HG03575 (cell line): ENCODE measurements at regions not wholly inside any gene's neighbourhood (a gene's known extent, or its start where the extent isn't known, plus 50 kb on each side); places are given as distances from the start of the nearest gene placed in this dataset.
"Not testable (repeated sequence)": the region's sequence is repeated elsewhere in the genome, so short reads cannot be mapped to it uniquely, and the experiment has no call there.

Experiments
- ATAC-seq: cut with Tn5 transposase; IDR thresholded peaks from one replicate; pipeline ENCODE4 v1.9.1; 2021; ENCODE audit not compliant: unreplicated experiment, insufficient number of reproducible peaks, low FRiP score; ENCODE audit errors: extremely low read depth

DNA sequence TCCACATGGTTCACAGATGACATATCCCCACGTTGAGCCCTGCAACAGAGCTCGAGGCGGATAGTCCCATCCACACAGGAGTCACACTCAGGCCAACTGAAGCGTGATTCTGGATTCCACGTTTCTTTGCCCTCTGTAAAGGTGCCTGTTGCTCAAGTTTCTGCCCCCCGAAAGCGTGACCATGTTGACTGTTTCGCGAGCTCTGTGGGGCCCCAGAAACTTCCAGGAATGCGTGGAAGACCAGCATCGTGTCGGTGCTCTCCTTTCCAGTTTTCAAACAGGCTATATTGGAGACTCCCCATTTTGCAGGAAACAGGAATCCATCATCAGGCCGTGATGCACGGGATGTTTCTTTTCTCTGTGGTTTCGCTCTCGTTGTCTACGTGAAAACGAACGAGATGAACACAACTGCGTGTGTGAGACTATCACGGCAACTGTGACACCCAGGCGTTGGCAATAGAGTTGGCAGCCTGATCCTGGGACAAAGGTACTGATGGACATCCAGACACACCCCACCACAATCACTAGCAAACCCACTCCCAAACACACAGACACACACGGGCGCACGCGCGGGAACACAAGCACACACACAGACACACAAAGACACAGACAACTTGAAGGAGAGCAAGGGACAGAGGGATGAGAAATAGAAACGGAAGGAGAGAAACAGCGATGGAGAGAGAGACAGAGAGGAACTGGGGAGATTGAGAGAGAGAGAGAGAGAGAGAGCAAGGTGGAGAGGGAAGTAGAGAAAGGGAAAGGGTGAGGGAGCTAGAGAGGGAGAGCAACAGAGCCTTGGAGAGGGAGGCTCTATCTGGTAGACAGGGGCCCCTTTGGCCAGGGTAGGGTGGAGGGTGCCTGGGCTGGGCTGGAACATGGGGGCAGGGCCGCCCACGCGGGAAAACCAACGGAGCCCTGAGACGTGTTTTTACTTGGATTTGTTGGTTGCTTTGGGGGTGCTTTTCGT, 1609.3 kb downstream of the SPATA31A7 start:
- ATAC-seq: not testable (repeated sequence)

DNA sequence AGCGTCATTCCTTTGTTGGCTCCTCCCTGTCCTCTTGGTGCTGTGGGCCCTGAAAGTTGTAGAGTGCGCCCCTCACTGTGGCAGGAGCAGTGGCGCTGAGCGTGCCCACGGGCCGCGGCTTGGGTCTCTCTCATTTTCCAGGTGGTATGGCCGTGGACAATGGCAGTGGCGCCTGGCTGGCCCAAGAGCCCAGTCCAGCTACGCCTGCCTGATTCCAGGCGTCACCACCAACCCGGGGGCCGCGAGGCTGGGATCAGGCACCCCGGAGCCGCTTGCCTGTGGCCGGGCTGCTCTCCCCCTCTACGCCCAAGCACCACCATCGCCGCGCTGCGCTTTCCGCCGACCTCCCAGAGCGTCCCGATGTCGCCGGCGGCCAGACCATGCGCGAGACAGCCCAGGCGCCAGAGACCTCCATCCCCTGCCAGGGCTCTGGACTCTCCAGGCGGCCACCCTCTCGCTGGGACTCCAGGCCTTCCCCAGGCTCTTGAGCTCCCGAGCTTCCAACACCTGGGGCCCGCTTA, 1610.1 kb downstream of the SPATA31A7 start:
- not testable (repeated sequence) for ATAC-seq

DNA sequence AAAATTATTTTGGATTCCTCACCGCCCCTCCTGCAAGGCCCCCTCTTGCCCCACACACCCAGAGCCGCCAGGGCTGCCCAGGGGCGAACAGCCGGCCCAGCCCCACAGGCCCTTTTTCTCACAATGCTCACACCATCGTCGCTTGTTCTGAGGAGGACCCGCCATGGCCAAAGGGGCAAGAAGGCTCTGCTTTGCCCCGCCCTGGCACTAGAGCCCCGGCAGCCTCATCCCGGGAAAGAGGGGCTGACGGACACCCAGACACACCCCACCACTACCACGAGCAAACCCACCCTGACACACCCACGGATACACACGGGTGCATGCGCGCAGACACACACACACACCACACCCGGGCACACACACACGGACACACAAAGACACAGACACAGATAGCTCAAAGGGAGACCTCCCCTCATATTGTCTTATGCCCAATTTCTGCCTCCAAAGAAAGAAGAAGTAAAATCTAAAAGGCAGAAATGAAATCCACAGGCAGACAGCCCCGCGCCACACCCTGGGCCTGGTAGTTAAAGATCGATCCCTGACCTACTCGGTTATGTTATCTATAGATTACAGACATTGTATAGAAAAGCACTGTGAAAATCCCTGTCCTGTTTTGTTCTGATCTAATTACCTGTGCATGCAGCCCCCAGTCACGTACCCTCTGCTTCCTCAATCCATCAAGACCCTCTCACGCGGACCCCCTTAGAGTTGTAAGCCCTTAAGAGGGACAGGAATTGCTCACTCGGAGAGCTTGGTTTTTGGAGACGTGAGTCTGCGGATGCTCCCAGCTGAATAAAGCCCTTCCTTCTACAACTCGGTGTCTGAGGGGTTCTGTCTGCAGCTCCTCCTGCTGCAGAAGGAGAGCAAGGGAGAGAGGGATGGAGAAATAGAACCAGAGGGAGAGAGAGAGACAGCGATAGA, 1610.9 kb downstream of the SPATA31A7 start:
- not testable (repeated sequence) for ATAC-seq

DNA sequence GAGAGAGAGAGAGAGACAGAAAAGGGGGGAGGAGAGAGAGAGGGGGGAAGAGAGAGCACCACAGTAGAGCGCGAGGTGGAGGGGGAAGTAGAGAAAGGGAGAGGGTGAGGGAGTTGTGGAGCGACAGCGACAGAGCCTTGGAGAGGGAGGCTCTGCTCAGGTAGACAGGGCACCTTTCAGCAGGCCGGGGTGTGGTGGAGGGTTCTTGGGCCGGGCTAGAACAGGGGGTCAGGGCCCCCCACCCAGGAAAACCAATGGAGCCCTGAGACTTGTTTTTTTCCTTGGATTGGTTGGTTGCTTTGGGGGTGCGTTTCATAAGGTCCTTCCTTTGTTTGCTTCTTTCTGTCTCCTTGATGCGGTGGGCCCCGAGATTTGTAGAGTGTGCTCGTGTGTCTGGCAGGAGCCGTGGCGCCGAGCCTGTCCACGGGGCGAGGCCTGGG, 1611.6 kb downstream of the SPATA31A7 start:
- not testable (repeated sequence) for ATAC-seq

DNA sequence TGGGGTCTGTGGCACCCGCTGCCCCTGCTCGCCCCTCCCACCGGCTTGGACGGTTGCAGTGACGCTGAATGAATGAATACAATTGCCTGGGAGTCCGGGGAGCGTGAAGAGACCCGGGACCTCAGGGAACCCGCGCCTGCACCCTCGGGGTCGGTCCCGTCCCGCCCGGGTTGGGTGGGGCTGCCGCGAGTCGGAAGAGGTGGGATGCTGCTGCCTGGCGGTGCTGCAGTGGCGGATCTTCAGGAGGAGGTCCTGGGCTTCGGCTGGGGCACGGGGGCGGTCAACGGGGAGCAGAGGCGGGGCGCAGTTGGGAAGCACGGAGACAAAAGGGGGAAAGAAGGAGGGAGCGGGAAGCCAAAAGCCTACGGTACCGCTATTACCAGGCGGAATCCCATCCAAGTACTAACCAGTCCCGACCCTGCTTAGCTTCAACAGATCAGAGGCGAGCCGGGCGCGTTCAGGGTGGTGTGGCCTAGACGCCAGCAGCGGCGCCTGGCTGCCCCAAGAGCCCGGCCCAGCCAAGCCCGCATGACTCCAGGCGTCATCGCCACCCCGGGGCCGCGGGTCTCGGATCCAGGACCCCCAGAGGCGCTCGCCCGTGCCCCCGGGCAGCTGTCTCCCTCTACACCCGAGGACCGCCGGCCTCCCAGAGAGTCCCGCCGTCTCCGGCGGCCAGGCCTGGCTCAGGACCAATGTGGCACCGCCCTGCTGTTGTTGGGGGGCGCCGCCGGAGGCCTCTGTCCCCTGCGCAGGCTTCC, 1612.3 kb downstream of the SPATA31A7 start:
- ATAC-seq: peak; percentile 97

DNA sequence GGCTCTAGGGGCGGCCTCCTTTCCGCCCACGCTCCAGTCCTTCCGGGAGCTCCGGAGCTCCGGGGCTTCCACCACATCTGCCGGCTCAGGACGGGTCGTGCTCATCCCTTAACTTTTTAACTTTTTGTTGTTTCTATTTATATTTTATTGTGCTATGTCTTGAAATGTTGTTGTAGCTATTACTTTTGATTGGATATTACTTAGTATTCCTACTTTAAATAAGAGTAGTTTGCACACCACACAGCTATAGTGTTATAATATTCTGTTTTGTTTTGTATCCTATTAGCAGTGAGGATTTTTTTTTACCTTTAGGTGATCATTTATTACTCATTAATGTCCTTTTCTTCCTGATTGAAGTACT, 1612.9 kb downstream of the SPATA31A7 start:
- not testable (repeated sequence) for ATAC-seq

DNA sequence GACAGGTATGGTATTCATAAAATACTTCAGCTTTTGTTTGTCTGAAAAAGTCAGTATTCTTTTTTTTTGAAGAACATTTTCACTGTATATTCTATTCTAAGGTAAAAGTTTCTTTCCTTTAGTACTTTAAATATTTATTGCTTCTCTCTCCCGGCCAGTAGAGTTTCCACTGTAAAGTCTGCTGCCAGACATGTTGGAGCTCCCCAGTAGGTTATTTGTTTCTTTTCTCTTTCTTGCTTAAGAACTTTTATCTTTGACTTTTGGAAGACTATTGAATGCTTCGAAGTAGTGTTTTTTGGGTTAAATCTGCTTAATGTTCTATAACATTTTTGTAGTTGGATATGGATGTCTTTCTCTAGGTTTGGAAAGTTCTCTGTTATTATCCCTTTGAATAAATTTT, 1613.3 kb downstream of the SPATA31A7 start:
- not testable (repeated sequence) for ATAC-seq

DNA sequence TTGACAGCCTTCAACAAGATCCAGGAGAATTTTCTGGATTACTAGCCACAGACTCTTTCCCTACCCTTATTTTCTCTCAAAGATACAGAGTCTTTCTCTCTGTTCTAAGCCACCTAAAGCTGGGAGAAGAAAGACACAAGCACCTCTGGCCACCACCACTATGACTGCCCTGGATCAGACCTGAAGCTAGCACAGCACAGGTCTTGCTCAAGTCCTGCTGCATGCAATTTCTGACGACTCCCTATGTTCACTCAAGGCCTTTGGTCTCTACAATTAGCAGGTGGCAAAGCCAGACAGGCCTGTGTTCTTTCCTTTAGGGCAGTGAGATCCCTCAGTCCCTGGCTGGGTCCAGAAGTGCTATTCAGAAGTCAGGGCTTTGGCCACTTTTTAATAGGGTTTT, 1614.5 kb downstream of the SPATA31A7 start:
- ATAC-seq: not testable (repeated sequence)

DNA sequence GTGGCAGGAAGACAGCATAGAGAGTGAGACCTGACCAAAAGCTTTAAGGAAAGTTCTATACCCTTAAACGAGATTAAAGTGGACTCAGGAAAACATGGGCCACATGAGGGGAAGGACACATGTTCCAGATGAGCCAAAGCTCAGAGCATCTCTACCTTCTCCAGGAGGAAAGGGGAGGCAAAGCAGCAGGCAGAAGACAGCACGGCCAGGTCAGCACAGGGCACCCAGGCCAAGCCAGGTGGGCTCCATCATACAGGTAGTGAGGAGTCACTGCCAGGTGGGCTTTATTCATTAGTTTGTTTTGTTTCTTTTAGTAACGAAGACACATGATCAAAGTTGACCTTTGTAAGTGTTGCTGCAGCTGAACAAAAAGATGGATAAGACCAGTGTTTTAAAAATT, 1617.6 kb downstream of the SPATA31A7 start:
- ATAC-seq: not testable (repeated sequence)

DNA sequence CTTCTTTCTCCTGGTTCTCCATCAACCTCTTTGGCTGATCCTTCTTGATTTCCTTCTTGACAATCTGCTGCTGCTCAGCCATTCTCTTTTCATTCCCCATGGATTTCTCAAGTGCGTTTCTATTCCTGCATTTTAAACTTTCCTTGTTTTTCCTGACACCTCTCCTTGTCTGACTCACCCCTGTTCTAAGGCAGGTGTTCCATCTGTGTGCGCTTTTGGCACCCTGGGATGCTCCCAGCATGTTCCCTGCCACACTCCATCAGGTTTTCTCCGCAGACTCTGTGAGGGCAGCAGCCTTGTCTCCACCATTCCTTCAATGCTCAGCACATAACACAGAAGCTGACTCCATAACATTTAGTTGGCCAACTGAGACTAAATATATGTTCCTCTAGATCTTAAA, 1618.2 kb downstream of the SPATA31A7 start:
- not testable (repeated sequence) for ATAC-seq

DNA sequence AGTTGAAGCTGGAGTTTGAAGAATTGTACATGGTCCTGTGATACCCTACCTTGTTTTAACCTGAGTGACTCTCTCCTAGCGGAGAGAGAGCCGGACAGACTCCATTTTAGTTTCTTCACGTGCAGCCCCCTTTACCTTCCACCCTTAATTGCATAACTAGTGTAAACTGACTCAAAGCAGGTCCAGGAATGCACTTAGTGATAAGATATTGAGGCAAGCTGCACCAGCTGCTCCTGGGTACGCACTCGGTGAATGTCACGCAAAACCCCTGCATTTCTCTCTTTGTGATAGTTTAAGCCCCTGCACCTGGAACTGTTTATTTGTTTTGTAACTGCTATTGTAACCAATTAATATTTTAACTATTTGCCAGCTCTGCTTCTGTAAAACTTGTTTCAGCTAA, 1620.5 kb downstream of the SPATA31A7 start:
- ATAC-seq: not testable (repeated sequence)

DNA sequence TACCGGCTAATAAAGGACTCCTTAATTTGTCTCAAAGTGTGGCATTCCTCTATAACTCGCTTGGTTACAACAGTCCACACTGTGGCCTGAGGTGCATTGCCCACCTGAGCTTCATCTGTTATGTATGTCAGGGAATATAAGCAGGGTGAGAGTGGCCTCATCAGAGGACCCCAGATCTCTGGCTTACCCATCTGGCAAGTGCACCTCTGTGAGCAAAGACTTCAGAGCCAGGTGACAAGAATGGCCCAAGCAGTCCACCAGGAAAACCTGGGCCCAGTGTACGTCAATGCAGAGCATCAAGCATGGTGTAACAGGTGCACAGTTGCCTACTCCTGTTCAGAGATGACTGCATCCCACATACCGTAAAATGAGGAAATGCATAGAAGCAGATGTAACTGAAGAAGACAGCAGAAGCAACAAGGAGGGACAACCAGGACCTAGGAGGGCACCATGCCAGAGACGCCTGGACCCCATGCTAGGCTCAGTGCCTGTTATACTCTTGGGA, 1621.0 kb downstream of the SPATA31A7 start:
- not testable (repeated sequence) for ATAC-seq

DNA sequence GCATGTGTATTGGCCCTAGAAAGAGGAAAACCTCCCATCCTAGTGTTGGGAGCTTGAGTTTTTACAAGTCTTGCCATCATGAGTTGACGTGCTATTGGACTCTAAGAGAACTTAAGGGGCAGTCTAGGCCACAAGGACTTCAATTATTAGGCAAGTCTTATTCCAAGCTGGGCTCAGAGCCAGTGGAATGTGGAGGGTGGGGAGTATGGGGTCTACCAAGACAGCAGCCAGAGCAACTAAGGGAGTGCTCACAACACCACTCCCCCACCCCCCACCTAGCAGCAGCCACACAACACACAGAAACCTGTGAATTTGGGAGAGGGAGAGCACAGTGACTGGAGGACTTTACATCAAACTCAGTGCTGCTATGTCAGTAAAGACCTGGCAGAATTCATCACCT, 1625.6 kb downstream of the SPATA31A7 start:
- not testable (repeated sequence) for ATAC-seq

DNA sequence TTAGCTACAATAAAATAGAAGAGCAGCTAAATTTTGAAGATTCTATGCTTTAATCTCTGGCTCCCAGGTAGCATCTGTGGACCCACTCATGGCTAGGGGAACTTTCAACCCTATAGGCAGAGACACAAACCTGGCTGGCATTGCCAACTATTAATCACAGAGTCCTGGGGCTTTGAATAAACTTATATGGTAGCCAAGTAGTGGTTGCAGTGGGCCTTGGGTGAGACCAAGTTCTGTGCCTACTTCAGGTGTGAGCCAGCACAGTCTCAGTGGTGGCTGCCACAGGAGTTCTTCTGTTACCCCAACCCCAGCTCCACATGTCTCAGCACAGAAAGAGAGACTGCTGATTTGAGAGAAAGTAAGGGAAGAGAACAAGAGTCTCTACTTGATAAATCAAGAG, 1626.5 kb downstream of the SPATA31A7 start:
- ATAC-seq: not testable (repeated sequence)

DNA sequence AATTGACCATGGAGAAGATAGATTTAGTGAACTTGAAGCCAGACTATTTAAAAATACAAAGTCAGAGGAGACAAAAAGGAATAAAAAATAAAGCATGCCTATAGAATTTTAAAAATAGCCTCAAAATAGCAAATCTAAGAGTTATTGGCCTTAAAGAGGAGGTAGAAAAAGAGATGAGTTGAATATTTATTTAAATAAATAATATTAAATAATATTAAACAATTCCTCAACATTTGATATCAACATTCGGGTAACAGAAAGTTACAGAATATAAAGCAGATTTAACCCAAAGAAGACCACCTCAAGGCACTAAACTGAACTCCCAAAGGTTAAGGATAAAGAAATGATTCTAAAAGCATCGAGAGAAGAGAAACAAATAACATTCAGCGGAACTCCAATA, 1627.4 kb downstream of the SPATA31A7 start:
- ATAC-seq: not testable (repeated sequence)

DNA sequence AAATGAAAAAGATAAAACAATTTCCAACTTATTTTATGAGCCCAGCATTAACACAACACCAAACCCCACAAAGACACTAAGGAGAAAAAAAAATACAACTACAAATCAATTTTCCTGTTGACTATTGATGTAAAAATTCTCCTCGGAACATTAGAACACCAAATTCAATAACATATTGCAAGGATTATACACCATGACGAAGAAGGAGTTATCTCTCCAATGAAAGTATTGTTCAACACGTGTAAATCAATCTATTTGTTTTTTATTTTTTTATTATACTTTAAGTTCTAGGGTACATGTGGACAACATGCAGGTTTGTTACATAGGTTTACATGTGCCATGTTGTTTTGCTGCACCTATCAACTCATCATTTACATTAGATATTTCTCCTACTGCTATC, 1632.3 kb downstream of the SPATA31A7 start:
- ATAC-seq: not testable (repeated sequence)

DNA sequence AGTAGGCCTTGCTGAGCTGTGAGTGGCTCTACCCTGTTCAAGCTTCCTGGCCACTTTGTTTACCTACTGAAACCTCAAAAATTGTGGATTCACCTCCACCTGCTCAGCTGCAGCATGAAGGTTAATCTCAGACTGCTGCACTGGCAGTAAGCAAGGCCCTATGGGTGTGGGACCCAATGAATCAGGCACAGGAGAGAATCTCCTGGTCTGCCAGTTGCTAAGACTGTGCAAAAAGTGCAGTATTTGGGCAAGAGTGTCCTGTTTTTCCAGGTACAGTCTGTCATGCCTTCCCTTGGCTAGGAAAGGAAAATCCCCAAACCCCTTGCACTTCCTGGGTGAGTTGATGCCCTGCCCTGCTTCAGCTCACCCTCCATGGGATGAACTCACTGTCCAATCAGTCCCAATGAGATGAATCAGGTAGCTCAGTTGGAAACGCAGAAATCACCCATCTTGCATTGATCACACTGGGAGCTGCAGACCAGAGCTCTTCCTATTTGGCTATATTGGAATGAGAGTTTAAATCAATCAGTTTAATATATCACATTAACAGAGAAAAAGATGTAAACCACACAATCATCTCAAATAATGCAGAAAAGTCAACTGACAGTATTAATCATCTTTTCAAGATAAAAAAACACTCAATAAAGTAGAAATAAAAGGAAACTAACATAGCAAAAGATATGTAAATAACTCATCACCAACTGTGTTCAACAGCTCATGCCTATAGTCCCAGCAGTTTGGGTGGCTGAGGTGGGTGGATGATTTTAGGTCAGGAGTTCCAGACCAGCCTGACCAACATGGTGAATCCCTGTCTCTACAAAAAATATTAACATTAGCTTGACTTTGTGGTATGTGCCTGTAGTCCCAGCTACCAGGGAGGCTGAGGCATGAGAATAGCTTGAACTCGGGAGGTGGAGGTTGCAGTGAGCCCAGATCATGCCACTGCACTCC, 1638.4 kb downstream of the SPATA31A7 start:
- ATAC-seq: not testable (repeated sequence)
